ENCODE measurements at regions not wholly inside any gene's neighbourhood (a gene's known extent, or its start where the extent isn't known, plus 50 kb on each side); places are given as distances from the start of the nearest gene placed in this dataset.

GRCh38 chr19:29429581-29429980, 96.2 kb upstream of the VSTM2B start:
- no peak for DNase-seq (ENCODE audit: low spot score)

DNA sequence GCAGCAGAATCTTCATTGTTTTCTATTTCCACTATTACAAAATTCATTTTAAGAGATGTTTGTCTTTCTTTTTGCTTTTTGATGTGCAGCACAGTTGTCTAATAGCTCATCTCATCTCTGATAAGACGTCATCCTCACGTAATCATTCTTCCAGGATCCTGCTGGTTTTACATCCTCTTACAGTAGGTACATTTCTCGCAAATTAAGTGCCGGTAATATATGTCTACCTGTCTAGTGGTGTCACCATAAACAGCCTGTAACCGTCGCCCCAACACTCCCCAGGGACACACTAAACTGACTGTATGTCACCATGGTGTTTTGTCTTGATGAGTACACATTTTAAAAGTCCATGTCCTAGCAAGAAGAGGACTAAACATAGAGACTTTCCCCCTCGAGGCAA, 94.5 kb upstream of the VSTM2B start:
- DNase-seq (ENCODE audit: low spot score): no peak

- DNase-seq (ENCODE audit: low spot score): no peak
These were observed 93.1 kb upstream of the VSTM2B start for GRCh38 chr19:29432677-29433076.

- no peak for DNase-seq (ENCODE audit: low spot score)
These were observed 89.1 kb upstream of the VSTM2B start for GRCh38 chr19:29436591-29437103.

- no peak for DNase-seq (ENCODE audit: low spot score)
These were observed 86.8 kb upstream of the VSTM2B start for GRCh38 chr19:29439021-29439420.

- no peak for DNase-seq (ENCODE audit: low spot score)
These were observed 85.9 kb upstream of the VSTM2B start for GRCh38 chr19:29439688-29440550.

DNA sequence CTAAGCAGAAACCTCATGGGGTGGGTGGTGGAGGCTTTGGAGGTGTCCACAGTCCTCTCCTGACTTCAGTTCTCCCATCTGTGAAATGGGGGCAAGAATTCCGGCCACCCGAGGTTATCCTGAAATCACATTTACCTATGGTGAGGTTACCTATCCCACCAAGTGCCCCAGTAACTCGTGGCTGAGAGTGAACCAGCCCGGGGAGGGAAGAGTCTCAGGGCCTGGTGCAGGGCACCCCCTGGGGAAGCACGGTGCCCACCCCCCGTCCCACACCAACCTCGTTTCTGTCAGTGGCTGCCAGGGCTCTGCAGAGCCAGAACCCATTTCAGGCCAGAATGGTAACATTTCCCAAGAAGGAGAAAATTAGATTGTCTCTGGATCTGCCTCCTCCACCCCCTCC, 83.7 kb upstream of the VSTM2B start:
- no peak for DNase-seq (ENCODE audit: low spot score)

- no peak for DNase-seq (ENCODE audit: low spot score)
These were observed 82.9 kb upstream of the VSTM2B start for GRCh38 chr19:29442910-29443309.

- DNase-seq (ENCODE audit: low spot score): no peak
These were observed 80.5 kb upstream of the VSTM2B start for GRCh38 chr19:29445246-29445645.

DNA sequence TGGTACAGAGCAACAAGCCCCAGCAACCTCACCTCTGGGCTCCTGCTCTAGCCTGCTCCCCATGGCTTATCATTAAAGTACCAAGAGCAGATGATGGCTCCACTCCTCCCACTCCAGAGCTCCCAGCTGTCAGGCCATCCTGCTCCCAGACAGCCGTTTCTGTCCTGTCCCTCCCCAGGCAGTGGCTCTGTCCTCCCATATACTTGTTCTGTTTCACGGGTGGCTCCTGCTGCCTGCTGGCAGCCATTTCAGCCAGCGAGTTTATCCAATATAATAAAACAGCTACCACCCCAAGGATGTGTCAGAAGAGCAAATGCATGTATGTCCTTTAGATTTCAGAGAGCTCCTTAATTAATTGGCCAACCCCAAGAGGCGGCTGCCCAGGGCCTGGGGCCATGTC, 79.4 kb upstream of the VSTM2B start:
- no peak for DNase-seq (ENCODE audit: low spot score)

DNA sequence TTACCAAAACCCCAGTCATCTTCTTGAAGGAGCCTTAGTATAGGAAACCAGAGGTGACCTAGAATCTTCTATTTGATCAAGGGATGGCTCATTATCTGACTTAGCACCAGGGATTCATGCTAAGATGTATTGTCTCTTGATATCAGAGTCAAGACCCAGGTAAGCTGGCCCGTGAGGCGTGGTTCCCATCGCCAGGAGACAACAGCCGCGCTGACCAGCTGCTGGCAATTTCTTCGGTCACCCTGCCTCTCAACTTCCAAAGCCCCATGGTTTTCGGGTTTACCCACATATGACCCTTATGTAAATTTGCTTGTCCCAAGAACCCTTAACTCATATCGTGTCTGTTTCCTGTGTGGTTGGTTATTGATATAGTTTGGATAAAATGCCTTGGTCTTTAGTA, 77.7 kb upstream of the VSTM2B start:
- no peak for DNase-seq (ENCODE audit: low spot score)

GRCh38 chr19:29449371-29449770, 76.4 kb upstream of the VSTM2B start:
- DNase-seq (ENCODE audit: low spot score): no peak

DNA sequence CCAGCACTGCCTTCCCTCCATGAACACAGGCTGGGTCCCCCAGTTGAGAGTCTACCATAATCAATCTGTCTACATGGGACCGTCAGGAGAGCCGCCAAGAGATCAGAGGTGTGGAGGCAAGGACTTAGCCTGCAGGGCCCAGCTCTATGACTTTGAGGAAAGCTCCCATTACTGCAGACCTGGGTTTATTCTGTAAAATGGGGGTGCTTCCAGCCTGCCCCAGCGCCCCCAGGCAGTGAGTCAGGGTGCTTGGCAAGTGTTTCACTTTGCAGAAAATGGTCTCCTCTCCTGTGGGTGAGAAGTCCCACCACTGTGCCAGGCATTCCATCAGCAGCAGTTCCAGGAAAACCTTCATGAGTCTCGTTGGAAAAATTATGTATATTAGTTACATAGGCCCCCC, 75.5 kb upstream of the VSTM2B start:
- no peak for DNase-seq (ENCODE audit: low spot score)

GRCh38 chr19:29450812-29451211, 75.0 kb upstream of the VSTM2B start:
- no peak for DNase-seq (ENCODE audit: low spot score)

DNA sequence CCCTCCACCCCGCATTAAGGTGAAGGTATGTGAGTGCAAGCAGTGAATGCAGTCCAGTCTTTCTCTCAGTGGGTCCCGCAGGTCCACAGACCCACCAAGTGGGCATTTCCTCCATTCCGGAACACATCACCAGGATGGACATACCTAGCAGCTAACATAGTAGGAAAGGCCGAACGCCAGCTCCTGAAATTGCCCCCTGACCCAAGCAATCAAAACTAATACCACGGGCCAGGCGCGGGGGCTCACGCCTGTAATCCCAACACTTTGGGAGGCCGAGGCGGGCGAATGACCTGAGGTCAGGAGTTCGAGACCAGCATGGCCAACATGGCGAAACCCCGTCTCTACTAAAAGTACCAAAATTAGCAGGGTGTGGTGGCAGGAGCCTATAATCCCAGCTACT, 71.7 kb upstream of the VSTM2B start:
- DNase-seq (ENCODE audit: low spot score): no peak

DNA sequence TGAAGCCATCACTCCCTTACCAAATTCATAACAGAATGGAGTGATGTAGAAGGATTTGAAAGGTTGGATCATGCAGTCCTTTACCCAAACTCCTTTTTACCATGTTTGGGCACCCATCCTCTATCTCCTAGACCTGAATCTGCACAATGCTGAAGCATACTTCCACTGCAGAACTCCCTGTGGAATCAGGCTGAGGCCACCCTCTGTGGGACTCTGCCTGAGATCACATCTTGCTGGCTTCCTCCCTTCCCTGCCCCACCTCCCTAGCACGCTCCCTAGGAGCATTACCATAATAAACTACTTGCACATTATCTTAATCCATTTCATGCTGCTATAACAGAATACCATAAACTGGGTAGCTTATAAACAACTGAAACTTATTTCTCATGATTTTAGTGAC, 68.4 kb upstream of the VSTM2B start:
- DNase-seq (ENCODE audit: low spot score): no peak

DNA sequence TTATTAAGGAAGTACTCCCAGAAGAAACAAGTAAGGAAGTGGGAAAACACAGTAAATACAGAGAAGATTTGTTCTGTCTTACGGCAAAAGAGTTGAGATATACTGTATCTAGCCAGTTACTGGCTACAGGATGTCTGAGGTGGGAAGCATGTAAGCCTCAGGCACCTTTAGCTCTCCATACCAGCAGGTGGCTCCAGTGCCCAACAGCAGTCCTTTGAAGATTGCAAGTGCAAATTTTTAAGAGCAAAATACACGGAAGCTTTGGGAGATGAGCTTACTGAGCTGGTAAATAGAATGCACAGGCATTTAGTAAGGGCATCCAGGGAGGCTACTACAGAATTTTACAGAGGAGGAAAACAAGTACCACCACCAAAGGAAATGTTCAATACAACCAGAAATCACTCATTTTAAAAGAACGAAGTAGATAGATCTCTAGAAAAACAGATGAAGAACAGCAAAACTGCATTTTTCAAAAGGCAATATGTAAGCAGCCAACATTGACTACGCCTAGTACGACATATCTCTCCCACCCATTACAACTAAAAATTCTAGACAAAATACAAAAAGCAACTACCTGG, 57.9 kb upstream of the VSTM2B start:
- no peak for DNase-seq (ENCODE audit: low spot score)

DNA sequence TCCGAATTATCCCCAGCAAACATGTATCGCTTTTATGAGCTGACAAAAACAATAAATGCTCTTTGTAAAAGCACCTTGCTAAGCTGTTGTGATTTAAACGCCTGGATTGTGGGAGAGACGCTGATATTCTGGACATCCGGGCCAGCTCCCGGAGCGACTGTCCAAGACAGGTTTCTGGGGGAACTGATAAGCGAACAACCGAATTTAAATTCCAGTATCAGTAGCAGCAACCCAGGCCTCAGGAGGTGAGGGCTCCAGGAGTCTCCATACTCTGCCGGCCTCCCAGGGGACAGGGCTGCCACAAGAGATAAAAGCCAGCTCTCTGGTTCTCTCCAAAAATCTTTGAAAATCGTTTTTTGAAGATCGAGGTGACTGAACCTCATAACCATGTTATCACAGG, 50.3 kb upstream of the VSTM2B start:
- DNase-seq (ENCODE audit: low spot score): no peak
